ENCODE measurements at regions not wholly inside any gene's neighbourhood (a gene's known extent, or its start where the extent isn't known, plus 50 kb on each side); places are given as distances from the start of the nearest gene placed in this dataset.

DNA sequence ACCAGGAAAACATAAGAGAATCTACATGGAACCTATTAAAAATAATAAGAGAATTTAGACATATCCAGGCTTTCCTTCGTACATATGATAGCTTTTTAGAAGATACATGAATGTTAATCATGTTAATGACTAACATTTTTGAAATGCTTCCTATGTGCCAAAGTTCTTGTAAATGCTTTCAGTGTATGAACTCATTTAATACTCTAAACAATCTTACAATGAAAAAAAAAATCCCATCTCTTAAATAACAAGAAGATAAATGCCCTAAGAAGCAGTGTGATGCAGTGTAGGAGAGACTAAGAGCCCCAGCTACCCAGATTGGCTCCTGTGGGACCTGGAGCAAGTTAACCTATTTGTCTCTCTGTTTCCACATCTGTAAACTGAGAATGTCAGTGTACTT lies 220.4 kb upstream of the MYOCD start:
- CTCF ChIA-PET = no interaction called here

DNA sequence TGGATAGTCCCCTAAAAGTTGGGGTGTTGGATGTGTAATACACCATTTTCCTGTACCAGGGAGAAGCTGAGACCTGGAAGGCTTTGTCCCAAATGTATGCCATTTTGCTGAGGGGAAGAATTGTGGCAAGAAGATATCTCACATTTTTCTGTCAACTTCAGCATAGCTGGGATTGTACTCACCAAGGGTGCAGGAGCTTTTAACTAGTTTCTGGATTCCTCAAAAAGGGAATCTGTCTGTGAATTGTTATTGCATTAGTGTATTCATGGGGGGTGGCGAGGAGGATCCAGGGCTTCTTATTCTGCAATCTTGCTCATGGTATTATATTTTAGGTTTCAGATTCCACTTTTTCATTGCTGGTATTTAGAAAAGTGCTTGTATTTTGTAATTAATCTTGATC lies 208.2 kb upstream of the MYOCD start:
- H3K27ac Mint-ChIP-seq (ENCODE audit: low read depth, unreplicated experiment) = no peak overlapping the region
- H3K27me3 Mint-ChIP-seq (ENCODE audit: insufficient read depth, unreplicated experiment) = no peaks in the 10 kb centered on the region
- peaks cover 8% of the 10 kb centered on the region for H3K9me3 Mint-ChIP-seq (ENCODE audit: unreplicated experiment)
- ChIA-PET POLR2A (interaction anchor here (0.6 kb wide), 1 partner anchor 460 kb away, joined by 3 read pairs; the partner anchor contains the start of gene ZNF18), CTCF (no interaction called here)
- TF ChIP-seq, protein P1, sequence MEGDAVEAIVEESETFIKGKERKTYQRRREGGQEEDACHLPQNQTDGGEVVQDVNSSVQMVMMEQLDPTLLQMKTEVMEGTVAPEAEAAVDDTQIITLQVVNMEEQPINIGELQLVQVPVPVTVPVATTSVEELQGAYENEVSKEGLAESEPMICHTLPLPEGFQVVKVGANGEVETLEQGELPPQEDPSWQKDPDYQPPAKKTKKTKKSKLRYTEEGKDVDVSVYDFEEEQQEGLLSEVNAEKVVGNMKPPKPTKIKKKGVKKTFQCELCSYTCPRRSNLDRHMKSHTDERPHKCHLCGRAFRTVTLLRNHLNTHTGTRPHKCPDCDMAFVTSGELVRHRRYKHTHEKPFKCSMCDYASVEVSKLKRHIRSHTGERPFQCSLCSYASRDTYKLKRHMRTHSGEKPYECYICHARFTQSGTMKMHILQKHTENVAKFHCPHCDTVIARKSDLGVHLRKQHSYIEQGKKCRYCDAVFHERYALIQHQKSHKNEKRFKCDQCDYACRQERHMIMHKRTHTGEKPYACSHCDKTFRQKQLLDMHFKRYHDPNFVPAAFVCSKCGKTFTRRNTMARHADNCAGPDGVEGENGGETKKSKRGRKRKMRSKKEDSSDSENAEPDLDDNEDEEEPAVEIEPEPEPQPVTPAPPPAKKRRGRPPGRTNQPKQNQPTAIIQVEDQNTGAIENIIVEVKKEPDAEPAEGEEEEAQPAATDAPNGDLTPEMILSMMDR (IDR thresholded peaks at IDR 0.05; ENCODE audit: unreplicated experiment) = no peak
- intact Hi-C loops (cut with micrococcal nuclease) = no loop called here
- no peaks in the 10 kb centered on the region for H3K4me1 Mint-ChIP-seq (ENCODE audit: insufficient read depth, unreplicated experiment)
- H3K4me3 Mint-ChIP-seq (ENCODE audit: unreplicated experiment) = no peak overlapping the region
- DNase-seq (ENCODE audit: unreplicated experiment) = no peak
- no peaks in the 10 kb centered on the region for H3K36me3 Mint-ChIP-seq (ENCODE audit: insufficient read depth, unreplicated experiment)
- BruUV-seq (replicated peaks) = no TSS peak

More for the DNA sequence above, 220.4 kb upstream of the MYOCD start:
- no TSS peak for BruUV-seq (replicated peaks)
- Mint-ChIP-seq H3K4me1 (ENCODE audit: insufficient read depth, unreplicated experiment) (no peaks in the 10 kb centered on the region), H3K27ac (ENCODE audit: low read depth, unreplicated experiment) (no peak overlapping the region), H3K27me3 (ENCODE audit: insufficient read depth, unreplicated experiment) (no peaks in the 10 kb centered on the region), H3K9me3 (ENCODE audit: unreplicated experiment) (peaks cover 9% of the 10 kb centered on the region), H3K36me3 (ENCODE audit: insufficient read depth, unreplicated experiment) (no peaks in the 10 kb centered on the region), H3K4me3 (ENCODE audit: unreplicated experiment) (no peak overlapping the region)
- POLR2A ChIA-PET = no interaction called here
- intact Hi-C loops (cut with micrococcal nuclease) = no loop called here
- TF ChIP-seq, protein P1 (IDR thresholded peaks at IDR 0.05; ENCODE audit: unreplicated experiment) = no peak
- no peak for DNase-seq (ENCODE audit: unreplicated experiment)

DNA sequence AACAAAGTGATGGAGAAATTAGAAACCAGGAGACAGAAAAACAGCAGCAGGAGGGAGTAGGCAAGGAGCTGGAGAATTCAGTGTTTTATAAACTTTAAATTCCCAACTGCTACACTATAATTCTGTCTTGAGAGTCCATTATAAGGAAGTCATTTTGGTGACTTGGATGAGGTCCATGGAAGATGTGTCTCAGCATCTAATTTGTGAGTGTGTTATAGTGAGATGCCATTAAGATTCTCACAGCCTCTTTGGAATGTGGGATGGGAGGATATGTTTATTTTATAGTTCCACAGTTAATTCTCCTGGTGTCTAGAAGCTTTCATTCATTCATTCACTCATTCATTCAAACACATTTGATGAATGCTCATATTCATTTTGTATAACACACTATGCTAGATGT lies 206.0 kb upstream of the MYOCD start:
- H3K4me3 Mint-ChIP-seq (ENCODE audit: unreplicated experiment) = no peak overlapping the region
- POLR2A ChIA-PET = interaction anchor here (0.6 kb wide), 1 partner anchor 9 kb away, joined by 3 read pairs; no protein-coding TSS in a partner anchor

DNA sequence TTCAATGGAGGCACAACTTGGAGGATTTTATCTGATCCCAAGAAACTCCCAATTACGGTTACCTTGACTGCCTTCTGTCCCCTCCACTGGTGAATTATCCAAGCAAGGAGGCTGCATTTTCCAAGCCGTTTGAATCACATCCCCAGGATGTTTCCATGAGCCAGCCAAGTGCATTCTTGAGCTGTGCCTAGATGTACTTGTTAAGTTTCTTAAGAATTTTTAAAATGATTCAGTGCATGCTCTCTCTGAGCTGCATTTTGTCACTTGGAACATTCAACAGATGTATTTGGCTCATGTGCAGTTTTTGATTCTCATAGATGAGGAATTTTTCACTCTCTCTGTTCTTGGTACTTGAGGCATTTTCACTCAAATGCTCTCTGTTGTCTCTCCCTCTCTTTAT lies 202.6 kb upstream of the MYOCD start:
- no peak overlapping the region for H3K27ac Mint-ChIP-seq (ENCODE audit: low read depth, unreplicated experiment)
- ChIA-PET CTCF (interaction anchor here (0.5 kb wide), 1 partner anchor 569 kb away, joined by 4 read pairs; no protein-coding TSS in a partner anchor), POLR2A (no interaction called here)
- H3K9me3 Mint-ChIP-seq (ENCODE audit: unreplicated experiment) = no peaks in the 10 kb centered on the region
- H3K27me3 Mint-ChIP-seq (ENCODE audit: insufficient read depth, unreplicated experiment) = peaks cover 14% of the 10 kb centered on the region
- BruUV-seq (replicated peaks) = no TSS peak
- no peaks in the 10 kb centered on the region for H3K4me1 Mint-ChIP-seq (ENCODE audit: insufficient read depth, unreplicated experiment)
- no peaks in the 10 kb centered on the region for H3K36me3 Mint-ChIP-seq (ENCODE audit: insufficient read depth, unreplicated experiment)
- TF ChIP-seq, protein P1 (IDR thresholded peaks at IDR 0.05; ENCODE audit: unreplicated experiment) = no peak
- H3K4me3 Mint-ChIP-seq (ENCODE audit: unreplicated experiment) = no peak overlapping the region
- intact Hi-C loops (cut with micrococcal nuclease) = no loop called here
- DNase-seq (ENCODE audit: unreplicated experiment) = no peak

More for the DNA sequence above, 206.0 kb upstream of the MYOCD start:
- intact Hi-C loops (cut with micrococcal nuclease) = no loop called here
- no peaks in the 10 kb centered on the region for H3K4me1 Mint-ChIP-seq (ENCODE audit: insufficient read depth, unreplicated experiment)
- H3K27ac Mint-ChIP-seq (ENCODE audit: low read depth, unreplicated experiment) = no peak overlapping the region
- no peak for DNase-seq (ENCODE audit: unreplicated experiment)
- no peaks in the 10 kb centered on the region for H3K36me3 Mint-ChIP-seq (ENCODE audit: insufficient read depth, unreplicated experiment)
- BruUV-seq (replicated peaks) = no TSS peak
- CTCF ChIA-PET = no interaction called here
- H3K9me3 Mint-ChIP-seq (ENCODE audit: unreplicated experiment) = peaks cover 8% of the 10 kb centered on the region
- TF ChIP-seq, protein P1 (IDR thresholded peaks at IDR 0.05; ENCODE audit: unreplicated experiment) = no peak
- H3K27me3 Mint-ChIP-seq (ENCODE audit: insufficient read depth, unreplicated experiment) = peaks cover 14% of the 10 kb centered on the region

Measured in MCF 10A (cell line).